Heart left ventricle (tissue), 13 donors: ENCODE measurements at regions not wholly inside any gene's neighbourhood (a gene's known extent, or its start where the extent isn't known, plus 50 kb on each side); places are given as distances from the start of the nearest gene placed in this dataset.

ENCODE experiments used
- CTCF ChIP-seq, 12 donors: fragments of 200-600 bp; sonication (generic) in 4 of 12; IDR thresholded peaks; one replicate each; pipeline versions ENCODE4 v1.5.0 to v1.8.0; 2018 to 2022; ENCODE audit warnings: antibody characterized with exemption in 12 of 12, mild to moderate bottlenecking in 5 of 12
- POLR2A ChIP-seq, 2 donors: fragments of 450-650 bp; IDR thresholded peaks; one replicate each; pipeline ENCODE4 v1.6.1; 2017; ENCODE audit warnings: antibody characterized with exemption in 2 of 2, mild to moderate bottlenecking in 2 of 2, moderate library complexity in 2 of 2
- donor health status: ischemic (EF 13 %, LVEDD 7.1; RV severe dilation, severe dysfunction).
- donor health status: DM: no; HTN: yes; CAD: no.
- donor health status: DM: no; HTN: no; CAD: no.
- donor health status: ischemic (EF 25% LVEDD 6.9; RV normal size, moderate dysfunction).
- donor health status: ischemic (EF 25% LVEDD 5.7; RV mildly dilated, moderate dysfunction).
- donor health status: ischemic (EF 35%, LVEDD 5.7; RV mildly dilated, moderate dysfunction).
- donor health status: nonischemic (EF 11% LVEDD 7.7; RV severe dilation, severe dysfunction).
- donor health status: DM: yes; HTN: yes; CAD: no.
- donor health status: PGD.
- donor health status: ischemic (EF 29% LVEDD 5.4; RV normal size, mild dysfunction).
- donor health status: nonischemic (EF 23%, LVEDD 6.1; RV moderate dilation, normal function).

GRCh38 chrX:88613338-88613737 is 133.7 kb upstream of the CPXCR1 start:
- TF ChIP-seq CTCF (IDR thresholded peaks at IDR 0.05) (peak in 8 of 12 donors; percentile 10 to 42 (median 36)), POLR2A (IDR thresholded peaks at IDR 0.05) (no peak)
